D721Med (cell line): ENCODE measurements at regions not wholly inside any gene's neighbourhood (a gene's known extent, or its start where the extent isn't known, plus 50 kb on each side); places are given as distances from the start of the nearest gene placed in this dataset.

Source experiments
- DNase-seq: peaks from one replicate; pipeline ENCODE4 v3.0.0; 2011; ENCODE audit warnings: low spot score; ENCODE audit not compliant: insufficient read length
- FAIRE-seq: peaks from 2 replicates; lab custom pipeline; 2011; peaks lifted over from hg19 to GRCh38; lab: Jason Lieb, UNC
- TF ChIP-seq, protein P1 (sequence below): IDR thresholded peaks from 2 replicates; pipeline ENCODE4 v1.5.1; 2012; ENCODE audit warnings: mild to moderate bottlenecking, control low read depth; ENCODE audit not compliant: insufficient read depth; ENCODE audit errors: missing control alignments

DNA sequence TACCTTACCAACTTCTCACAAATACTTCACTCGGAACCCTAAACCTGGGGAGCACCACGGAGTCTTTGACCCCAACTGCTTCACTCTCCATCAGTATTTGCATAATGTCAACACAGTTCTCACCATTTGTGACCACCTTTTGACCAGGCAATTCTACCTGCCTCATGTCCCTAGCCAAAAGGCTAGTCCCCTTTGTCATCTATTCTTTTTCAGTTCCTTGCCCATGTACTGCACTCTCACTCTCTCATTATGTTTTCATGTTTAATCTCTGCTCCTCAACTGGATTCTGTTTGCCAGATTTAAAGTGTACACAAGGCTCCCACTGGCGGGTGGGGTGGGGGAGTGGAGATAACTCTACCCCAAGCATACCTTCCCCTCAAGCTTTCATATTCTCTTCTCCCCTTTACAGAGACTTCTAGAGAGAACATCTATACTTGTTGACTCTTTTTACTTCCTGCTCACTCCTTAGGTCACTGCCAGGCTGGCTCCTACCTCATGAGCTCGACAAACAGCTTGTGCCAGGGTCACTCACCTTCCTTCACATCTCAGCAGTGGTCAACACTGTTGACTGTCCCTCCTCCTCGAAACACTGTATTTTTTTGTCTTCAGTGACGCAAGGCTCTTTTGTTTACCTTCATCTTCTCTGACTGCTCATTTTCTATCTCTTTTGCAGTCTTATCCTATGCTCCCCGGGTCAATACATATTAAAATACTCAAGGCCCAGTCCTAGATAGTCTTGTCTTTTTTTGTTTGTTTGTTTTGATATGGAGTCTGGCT is 88.7 kb upstream of the MAP4K3 start:
- FAIRE-seq (no peak), DNase-seq (no peak)
- TF ChIP-seq, protein P1, sequence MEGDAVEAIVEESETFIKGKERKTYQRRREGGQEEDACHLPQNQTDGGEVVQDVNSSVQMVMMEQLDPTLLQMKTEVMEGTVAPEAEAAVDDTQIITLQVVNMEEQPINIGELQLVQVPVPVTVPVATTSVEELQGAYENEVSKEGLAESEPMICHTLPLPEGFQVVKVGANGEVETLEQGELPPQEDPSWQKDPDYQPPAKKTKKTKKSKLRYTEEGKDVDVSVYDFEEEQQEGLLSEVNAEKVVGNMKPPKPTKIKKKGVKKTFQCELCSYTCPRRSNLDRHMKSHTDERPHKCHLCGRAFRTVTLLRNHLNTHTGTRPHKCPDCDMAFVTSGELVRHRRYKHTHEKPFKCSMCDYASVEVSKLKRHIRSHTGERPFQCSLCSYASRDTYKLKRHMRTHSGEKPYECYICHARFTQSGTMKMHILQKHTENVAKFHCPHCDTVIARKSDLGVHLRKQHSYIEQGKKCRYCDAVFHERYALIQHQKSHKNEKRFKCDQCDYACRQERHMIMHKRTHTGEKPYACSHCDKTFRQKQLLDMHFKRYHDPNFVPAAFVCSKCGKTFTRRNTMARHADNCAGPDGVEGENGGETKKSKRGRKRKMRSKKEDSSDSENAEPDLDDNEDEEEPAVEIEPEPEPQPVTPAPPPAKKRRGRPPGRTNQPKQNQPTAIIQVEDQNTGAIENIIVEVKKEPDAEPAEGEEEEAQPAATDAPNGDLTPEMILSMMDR = no peak

DNA sequence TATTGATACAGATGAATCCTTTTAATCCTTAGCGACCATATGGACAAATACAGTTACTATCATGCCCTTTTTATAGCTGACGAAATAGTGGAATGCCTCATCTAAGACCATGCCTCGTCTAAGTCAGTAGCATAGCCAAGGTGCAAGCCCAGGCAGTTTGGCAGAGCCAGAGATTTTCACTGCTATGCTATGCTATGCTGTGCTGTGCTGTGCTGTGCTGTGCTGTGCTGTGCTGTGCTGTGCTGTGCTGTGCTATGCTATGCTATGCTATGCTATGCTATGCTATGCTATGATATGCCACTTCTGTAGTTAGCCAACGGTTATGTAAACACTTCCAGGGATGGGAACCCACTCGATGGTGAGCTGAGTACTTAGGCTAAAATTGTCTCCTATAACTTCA is 91.6 kb upstream of the MAP4K3 start:
- FAIRE-seq (no peak), DNase-seq (no peak)
- TF ChIP-seq, protein P1 = no peak

DNA sequence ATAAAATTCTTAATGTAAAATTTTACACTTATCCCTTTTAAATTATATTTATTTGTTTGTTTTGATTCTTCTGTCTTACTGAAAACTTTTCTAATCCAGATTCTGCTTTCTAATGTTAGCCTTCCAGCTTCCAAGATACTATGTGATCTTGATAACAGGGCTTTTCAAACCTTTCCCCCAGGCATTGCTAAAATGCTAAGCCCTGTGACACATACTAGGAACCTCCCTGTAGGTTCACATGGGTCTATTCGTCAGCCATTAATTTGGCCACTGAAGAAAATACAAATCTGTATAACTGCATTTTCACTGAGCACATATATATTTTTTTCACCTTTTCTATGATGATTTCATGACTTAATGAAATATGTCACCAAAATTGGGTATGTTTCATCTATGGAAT is 92.8 kb upstream of the MAP4K3 start:
- TF ChIP-seq, protein P1 = no peak
- DNase-seq = no peak
- no peak for FAIRE-seq

DNA sequence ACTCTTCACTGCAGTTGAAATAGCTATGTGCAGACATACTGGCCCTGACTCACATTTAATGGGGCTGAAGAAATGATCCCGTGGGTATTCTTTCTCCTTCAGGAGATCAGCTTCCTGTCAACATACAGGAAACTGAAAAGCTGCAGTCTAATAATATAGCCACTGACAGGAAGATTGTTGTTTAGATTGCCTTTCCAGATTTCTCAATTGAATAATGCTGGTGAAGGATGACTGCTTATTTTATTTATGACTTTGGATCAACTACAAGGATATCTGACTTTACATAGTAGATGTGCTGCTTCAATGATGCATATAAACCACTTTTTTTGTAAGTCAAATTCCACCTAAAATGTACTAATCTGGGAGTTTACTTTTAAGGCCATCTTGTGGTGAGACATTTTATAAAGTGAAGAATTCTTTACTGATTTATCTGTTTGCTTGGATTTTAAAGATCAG is 93.4 kb upstream of the MAP4K3 start:
- FAIRE-seq (no peak), DNase-seq (no peak)
- TF ChIP-seq, protein P1 = no peak

DNA sequence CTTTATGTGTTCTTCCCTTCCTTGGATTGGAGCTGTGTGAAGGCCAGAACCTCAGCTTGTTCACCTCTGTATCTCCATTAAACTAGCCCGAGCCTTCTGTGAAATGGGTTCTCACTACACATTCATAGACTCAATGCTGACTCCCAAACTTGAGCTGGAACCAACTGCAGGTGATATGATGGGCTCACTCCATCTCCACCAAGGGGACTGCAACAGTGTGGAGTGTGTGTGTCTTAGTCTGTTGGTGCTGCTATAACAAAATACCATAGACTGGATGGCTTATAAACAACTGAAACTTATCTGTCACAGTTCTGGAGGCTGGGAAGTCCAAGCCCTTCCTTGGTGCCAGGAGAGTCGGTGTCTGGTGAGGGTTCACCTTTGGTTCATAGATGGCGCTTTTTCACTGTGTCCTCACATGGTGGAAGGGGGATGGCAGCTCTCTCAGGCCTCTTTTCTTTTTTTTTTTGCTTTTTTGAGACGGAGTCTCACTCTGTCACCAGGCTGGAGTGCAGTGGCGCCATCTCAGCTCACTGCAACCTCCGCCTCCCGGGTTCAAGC is 94.2 kb upstream of the MAP4K3 start:
- FAIRE-seq (no peak), DNase-seq (no peak)
- TF ChIP-seq, protein P1 = no peak

DNA sequence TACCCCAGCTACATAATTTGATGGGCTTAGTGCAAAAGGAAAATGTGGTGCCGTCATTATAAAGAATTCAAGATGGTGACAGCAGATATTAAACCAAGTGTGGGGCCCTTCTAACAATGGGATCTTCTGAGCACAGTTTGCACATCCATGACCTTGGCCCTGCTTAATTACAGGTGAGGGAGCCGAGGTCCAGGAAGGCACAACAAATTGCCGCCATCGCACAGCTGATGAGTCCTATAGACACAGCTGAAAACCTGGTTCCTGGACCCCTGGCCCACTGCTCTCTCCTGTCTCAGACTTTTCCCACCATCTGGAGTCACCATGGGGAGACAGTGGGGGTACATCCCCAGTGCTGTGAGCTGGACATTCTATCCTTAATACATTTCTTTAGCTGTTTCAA is 95.8 kb upstream of the MAP4K3 start:
- TF ChIP-seq, protein P1 = no peak
- no peak for FAIRE-seq
- DNase-seq = no peak
